PFSK-1 (cell line): ENCODE measurements at regions not wholly inside any gene's neighbourhood (a gene's known extent, or its start where the extent isn't known, plus 50 kb on each side); places are given as distances from the start of the nearest gene placed in this dataset.

Experiments
- FOXP2 ChIP-seq: optimal IDR thresholded peaks from 2 replicates; pipeline ENCODE3; 2011; ENCODE audit warnings: borderline replicate concordance, control low read depth, inconsistent platforms; ENCODE audit not compliant: insufficient read depth; ENCODE audit errors: extremely low read length, extremely low read depth
- POLR2AphosphoS5 ChIP-seq: IDR thresholded peaks from 2 replicates; pipeline ENCODE4 v1.6.1; 2012; ENCODE audit warnings: low read depth, mild to moderate bottlenecking, control low read depth, low read length, moderate library complexity
- REST ChIP-seq, 2 experiments: IDR thresholded peaks; 2 replicates each; pipeline versions ENCODE4 v1.6.1 to v1.8.0; 2011 to 2012; ENCODE audit warnings: low read depth in 2 of 2, low read length in 2 of 2, control low read depth in 1 of 2, inconsistent platforms in 1 of 2, mild to moderate bottlenecking in 1 of 2, moderate library complexity in 1 of 2; ENCODE audit not compliant: insufficient read depth in 1 of 2
- SIN3A ChIP-seq: IDR thresholded peaks from 2 replicates; pipeline ENCODE4 v1.6.1; 2012; ENCODE audit warnings: mild to moderate bottlenecking, low read length, moderate library complexity, borderline replicate concordance; ENCODE audit not compliant: insufficient read depth
- TAF1 ChIP-seq: IDR thresholded peaks from 2 replicates; pipeline ENCODE4 v1.6.1; 2012; ENCODE audit warnings: low read length, control low read depth, borderline replicate concordance; ENCODE audit not compliant: insufficient read depth

- TF ChIP-seq SIN3A (no peak), REST (IDR thresholded peaks at IDR 0.05; ENCODE audit: insufficient read depth in 1 of 2, low read depth in 2 of 2, low read length in 2 of 2) (no peak), POLR2AphosphoS5 (no peak), TAF1 (no peak), FOXP2 (no peak)
These were observed 146.0 kb upstream of the FBXL7 start for GRCh38 chr5:15354021-15354420.

GRCh38 chr5:15353086-15353645, 146.8 kb upstream of the FBXL7 start:
- no peak for TF ChIP-seq TAF1
- TF ChIP-seq FOXP2 = no peak
- TF ChIP-seq SIN3A = no peak

GRCh38 chr5:15350614-15351013, 149.4 kb upstream of the FBXL7 start:
- no peak for TF ChIP-seq TAF1
- TF ChIP-seq SIN3A = no peak
- TF ChIP-seq REST (IDR thresholded peaks at IDR 0.05; ENCODE audit: insufficient read depth in 1 of 2, low read depth in 2 of 2, low read length in 2 of 2) = no peak
- no peak for TF ChIP-seq POLR2AphosphoS5
- TF ChIP-seq FOXP2 = no peak

- TF ChIP-seq REST (IDR thresholded peaks at IDR 0.05; ENCODE audit: insufficient read depth in 1 of 2, low read depth in 2 of 2, low read length in 2 of 2) (no peak), FOXP2 (no peak), SIN3A (no peak), POLR2AphosphoS5 (no peak), TAF1 (no peak)
These were observed 153.2 kb upstream of the FBXL7 start for GRCh38 chr5:15346738-15347137.

- no peak for TF ChIP-seq SIN3A
- no peak for TF ChIP-seq TAF1
- TF ChIP-seq FOXP2 = no peak
- no peak for TF ChIP-seq REST (IDR thresholded peaks at IDR 0.05; ENCODE audit: insufficient read depth in 1 of 2, low read depth in 2 of 2, low read length in 2 of 2)
- TF ChIP-seq POLR2AphosphoS5 = no peak
These were observed 155.0 kb upstream of the FBXL7 start for GRCh38 chr5:15344954-15345353.
